SK-N-MC (cell line): ENCODE measurements at regions not wholly inside any gene's neighbourhood (a gene's known extent, or its start where the extent isn't known, plus 50 kb on each side); places are given as distances from the start of the nearest gene placed in this dataset.

ENCODE experiments used
- EZH2 ChIP-seq: fragments of 200-600 bp; sonication (generic); IDR thresholded peaks from one replicate; pipeline ENCODE4 v1.6.1; 2017; ENCODE audit warnings: antibody characterized with exemption
- FOXP2 ChIP-seq: optimal IDR thresholded peaks from 2 replicates; pipeline ENCODE3; 2011; ENCODE audit warnings: mild to moderate bottlenecking, moderate library complexity; ENCODE audit not compliant: insufficient read depth; ENCODE audit errors: extremely low read length, control extremely low read depth
- POLR2AphosphoS5 ChIP-seq: IDR thresholded peaks from 2 replicates; pipeline ENCODE4 v1.6.1; 2012; ENCODE audit warnings: mild to moderate bottlenecking, low read depth, low read length, borderline replicate concordance

DNA sequence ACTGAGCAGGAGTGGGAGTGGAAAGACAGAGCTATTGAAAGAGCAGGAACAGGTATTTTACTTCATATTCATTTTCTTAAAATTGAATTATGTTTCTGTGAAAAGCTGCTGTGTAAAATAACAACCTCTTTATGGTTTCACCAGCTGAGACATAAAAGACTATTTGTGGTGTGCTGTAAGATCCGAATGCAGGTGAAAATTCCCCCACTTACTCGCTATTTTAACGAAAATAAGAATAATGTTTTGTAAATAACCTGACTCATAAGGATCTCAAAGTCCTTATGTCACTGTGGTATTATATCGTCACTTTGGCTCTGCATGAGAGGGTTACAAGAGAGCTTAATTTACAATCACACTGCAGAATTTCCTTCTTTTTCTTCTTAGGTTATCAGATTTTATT lies 65.3 kb upstream of the NFIB start:
- no peak for TF ChIP-seq EZH2
- TF ChIP-seq POLR2AphosphoS5: no peak
- TF ChIP-seq FOXP2: no peak
